GM18909 (cell line): ENCODE measurements at regions not wholly inside any gene's neighbourhood (a gene's known extent, or its start where the extent isn't known, plus 50 kb on each side); places are given as distances from the start of the nearest gene placed in this dataset.

Source experiments
- ATAC-seq: cut with Tn5 transposase; IDR thresholded peaks from one replicate; pipeline ENCODE4 v1.9.1; 2021; ENCODE audit warnings: mild to moderate bottlenecking; ENCODE audit not compliant: unreplicated experiment, poor library complexity

DNA sequence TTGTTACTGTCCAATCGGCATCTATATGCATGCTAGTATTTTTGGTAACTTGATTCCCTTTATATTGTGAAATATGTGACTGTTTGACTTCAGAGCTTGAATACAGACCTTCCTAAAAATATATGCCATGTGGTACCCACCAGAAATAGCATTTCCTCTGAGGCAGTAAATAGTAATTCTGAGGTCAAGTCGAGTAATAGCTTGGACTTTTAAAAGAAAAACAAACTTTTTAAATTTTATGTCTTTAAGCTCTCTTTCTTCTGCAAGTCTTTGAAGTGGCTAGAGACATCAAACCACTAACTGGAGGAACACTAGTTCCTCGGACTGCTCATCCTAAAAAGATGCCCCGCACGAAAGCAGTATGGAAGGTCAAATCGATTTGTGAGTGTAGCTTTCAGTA lies 396.8 kb upstream of the SLC14A2 start:
- no peak for ATAC-seq

DNA sequence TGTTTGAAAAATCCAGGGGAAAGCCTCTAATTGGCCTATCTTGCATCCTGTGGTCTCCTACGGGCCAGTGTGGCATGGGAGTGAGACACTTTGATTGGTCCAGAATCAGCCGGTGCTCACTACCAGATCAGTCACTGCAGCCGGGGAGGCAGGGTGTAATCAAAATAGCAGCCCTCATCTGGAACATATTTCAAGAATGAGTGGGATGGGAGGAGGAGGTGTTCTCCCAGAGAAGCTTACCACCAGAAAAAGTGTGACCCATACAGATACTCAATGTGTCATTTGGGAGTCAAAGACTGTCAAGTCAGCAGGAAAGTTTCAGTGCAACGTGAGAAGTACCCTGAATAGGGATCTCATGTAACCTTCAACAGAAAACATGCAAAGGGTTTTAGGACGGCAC lies 393.9 kb upstream of the SLC14A2 start:
- ATAC-seq = no peak

DNA sequence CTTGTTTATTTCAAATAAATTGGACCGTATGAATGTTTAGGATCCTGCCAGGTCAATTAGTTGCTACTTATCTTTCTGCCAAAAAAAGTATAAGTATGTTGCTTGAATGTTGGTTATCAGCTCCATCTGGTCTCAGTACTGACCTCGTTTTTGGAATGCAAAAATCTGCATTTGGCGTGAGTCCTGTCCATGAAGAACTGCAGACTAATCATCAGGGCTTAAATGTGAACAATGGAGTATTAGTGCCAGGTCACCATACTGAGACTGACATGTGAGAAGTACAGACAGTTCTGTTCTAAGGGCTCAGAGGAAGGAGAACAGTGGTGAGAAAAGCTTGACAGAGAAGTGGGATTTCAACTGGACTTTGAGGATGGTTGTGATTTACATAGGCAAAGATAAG lies 393.1 kb upstream of the SLC14A2 start:
- no peak for ATAC-seq

DNA sequence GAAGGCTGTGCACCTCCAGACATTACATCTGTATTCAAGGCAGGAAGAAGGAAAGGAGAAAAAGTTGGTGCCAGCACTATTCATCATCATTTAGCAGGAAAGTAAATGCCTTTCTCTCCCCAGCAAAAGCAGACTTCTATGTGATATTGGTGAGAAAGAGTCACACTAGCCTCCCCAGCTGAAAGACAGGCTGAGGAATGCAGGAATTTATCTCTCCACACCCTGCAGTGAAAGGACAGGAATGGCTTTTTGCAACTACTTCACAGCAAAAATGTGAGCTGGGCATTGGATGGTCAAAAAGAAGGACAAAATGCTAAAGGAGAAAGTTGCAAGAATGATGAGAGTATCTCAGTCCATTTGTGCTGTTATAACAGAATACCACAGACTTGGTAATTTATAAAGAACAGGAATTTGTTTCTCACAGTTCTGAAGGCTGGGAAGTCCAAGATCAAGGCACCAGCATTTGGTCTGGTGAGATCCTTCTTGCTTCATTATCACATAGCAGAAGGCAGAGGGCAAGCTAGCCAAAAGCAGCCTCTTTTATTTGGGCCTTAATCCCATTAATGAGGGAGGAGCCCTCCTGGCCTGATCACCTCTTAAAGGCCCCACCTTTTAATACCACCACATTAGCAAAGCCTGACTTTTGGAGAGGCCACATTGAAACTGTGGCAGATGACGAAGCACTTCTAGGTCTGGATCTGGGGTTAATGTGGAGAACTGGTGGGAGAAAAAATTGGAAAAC lies 388.1 kb upstream of the SLC14A2 start:
- ATAC-seq = no peak

DNA sequence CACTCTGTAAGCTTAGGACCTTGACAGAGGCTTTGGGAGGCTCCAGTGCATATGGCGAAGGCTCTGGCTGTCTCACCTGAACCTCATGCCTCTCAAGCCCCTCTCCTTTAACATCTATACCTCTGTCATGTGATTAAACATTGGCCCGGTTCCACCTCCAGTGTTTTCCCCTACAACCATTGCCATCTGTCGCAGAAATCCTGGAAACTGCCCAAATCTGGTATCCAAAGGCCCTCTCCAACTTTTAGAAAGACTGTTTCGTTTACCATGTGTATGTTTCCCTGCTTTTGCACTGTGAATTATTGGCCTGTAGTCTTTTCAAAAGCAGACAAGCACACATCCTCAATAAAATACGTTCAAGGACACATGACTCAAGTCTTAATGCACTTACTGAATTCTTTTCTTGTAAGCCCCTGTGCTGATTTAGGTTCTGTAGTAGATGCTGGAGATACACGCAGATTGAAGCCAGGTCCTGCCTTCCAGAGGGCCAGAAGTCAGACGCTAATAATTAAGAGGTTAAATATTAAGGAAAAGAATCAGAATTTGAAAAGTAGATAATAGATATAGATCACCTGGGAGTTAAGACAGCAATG lies 386.4 kb upstream of the SLC14A2 start:
- ATAC-seq = no peak

DNA sequence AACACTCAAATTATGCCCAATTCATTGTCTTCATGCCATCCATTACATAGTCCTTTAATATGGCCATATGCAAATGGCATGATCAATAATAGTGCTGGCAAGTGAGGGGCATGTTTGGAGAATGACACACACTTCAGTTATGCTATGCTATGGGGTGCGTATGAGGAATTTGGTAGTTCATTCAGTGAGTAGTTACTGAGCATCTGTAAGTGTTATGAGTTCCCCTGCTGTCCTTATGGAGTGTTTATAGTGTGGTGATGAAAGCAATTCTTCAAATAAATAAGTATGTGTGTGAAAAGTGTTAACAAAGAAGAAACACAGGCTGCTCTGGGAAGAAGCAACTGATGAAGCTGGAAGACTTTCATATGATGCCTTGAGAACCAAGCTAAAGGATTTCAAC lies 383.7 kb upstream of the SLC14A2 start:
- ATAC-seq = no peak

DNA sequence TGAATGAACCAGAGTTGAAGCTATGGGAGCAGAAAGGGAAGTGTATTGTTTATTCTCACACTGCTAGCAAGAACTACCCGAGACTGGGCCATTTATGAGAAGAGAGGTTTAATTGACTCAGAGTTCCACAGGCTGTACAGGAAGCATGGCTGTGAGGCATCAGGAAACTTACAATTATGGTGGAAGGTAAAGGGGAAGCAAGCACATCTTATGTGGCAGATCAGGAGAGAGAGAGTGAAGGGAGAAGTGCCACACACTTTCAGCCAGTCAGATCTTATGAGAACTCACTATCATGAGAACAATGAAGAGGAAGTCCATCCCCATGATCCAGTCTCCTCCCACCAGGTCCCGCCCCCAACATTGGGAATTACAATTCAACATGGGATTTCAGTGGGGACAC lies 383.2 kb upstream of the SLC14A2 start:
- no peak for ATAC-seq

DNA sequence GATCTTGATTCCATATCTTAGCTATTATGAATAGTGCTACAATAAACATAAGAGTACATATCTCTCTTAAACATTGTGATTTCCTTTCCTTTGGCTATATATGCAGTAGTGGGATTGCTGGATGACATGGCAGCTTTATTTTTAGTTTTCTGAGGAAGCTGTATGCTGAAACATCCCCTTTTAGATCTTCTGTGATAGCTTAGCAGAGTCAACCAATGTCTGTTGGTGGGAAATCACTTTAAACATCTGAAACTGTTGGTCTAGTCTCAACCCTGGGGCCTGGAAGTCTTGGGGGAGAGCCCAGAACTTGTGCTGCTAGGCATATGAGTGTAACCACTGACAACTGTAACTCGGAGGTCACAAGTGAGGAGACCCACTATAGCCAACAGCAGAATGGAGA lies 378.6 kb upstream of the SLC14A2 start:
- ATAC-seq = no peak

DNA sequence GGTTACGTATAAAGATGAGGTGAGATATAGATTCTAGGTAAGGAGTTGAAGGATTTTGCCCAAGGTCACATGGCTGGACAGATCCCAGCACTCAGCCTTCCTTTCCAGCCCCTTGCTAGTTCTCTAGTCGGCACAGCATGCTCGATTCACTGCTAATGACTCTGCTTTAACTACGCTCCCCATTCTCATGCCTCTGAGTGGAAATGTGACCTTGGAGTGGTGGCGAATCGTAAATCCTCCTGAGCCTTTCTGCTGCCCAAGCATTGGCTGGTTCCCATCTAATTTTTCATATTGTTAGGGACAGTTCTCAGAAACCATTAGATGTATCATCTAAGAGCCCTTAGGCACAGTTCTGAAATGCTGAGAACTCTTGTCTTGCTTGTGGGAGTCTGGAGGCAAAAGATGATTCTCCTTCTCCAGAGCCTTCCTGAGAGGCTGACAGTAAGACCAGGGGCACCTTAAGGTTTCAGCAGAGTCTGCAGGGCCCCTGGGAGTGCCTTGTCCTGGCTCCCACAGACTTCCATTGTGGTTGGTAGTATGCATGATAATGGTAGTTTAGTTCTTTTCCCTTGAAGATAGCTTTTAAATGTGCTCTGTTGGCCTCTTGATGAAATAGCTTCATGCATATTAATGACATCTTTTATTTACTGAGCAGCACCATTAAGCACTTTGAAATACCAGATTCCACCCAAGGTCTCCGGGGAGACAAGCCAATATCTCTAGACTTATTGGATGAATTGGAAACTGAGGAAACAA lies 377.8 kb upstream of the SLC14A2 start:
- no peak for ATAC-seq

DNA sequence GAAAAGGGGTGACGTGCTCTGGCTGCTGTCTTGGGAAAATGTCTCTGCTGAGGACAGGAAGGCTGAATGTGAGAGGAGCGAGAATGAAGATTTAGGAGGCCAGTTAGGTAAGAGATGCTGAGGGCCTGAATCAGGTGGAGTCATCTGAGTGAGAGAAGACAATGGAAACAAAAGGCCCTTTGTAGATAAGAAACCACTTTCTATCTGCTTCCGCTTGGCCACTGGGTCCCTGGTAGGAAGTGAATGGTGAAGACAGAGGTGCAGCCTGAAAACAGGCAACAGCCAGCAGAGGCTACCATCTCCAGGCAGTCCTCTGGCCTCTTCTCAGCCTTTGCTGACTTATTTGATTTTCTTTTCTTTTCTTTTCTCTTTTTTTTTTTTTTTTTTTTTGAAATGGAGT lies 374.0 kb upstream of the SLC14A2 start:
- ATAC-seq = no peak

DNA sequence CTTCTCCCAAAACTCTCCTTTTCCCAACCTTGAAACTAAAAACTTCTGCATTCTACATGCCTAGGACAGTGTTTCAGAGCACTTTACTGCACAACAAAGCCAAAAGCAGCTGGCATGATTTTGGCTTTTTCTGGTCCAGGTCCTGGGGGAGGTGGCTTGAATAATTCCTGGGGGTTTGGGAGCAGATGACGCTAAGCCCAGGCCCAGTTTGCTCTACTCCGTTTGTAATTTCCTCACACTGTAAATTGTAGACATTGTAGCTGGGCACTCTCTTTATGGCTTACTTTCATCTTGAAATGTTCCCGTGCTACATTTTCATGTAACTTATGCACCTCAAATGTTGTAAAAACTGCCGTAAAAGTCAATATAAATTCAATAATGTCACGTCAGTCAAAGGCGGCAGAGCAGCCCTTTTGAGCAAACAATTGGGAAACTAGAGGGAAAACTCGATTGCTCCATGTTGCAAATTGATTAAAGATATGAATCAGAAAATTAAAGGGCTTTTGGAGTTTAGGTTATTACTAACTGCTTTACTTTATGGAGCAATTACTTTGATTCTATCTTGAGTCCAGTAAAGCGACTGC lies 373.2 kb upstream of the SLC14A2 start:
- ATAC-seq = no peak

DNA sequence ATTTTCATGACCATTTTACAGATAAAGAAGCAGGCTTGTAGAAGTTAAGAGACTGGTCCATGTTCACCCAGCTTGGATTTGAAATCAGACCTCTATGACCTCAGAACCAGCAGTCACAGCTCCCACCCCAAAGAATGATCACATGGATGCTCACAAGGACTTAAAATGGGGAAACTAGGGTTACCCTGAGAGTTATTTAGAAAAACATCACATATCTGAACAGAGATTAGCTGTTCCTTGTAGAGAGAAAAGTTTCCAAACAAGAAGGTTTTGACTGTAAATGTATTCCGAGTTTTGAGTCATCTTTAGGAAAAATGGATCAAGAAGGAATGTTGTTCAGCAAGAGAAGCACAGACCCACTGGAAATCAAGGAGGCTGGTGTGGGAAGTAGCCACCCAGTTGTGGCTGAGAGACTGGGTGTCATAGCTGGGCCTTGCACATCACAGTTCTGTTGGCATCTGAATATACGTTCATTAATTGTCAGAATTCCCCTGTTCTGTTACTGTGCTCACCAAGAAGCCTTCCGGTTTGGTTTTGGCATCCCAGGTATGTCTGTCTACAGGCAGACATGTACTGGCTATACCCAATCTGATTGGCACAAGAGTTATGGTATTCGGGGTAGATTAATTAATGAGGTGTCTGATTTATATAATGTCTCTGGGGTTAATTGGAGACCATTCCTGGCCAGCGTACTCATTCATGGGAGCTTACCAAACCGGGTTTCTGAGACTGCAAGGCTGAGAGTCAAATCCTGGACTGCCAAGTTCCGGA lies 371.8 kb upstream of the SLC14A2 start:
- ATAC-seq = no peak

DNA sequence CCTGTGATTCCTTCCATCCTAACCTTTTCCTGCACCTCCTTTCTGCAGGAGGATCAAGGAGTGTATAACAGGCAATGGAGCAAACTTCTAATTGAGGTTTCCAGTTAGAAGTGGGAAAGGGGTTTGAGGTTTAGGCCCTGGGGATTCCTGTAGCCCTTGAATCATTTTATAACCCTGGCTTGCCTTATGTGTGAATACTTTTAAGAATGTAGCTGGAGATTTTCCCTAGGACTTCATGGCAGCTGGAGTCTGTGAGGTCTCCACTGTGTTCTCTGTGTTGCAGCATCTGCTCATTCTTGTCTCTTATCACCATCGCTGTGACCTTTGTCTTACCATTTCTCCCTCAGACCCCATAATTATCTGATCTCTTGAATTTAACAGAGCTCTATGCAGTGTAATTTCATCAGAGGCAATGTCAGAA lies 370.2 kb upstream of the SLC14A2 start:
- no peak for ATAC-seq

DNA sequence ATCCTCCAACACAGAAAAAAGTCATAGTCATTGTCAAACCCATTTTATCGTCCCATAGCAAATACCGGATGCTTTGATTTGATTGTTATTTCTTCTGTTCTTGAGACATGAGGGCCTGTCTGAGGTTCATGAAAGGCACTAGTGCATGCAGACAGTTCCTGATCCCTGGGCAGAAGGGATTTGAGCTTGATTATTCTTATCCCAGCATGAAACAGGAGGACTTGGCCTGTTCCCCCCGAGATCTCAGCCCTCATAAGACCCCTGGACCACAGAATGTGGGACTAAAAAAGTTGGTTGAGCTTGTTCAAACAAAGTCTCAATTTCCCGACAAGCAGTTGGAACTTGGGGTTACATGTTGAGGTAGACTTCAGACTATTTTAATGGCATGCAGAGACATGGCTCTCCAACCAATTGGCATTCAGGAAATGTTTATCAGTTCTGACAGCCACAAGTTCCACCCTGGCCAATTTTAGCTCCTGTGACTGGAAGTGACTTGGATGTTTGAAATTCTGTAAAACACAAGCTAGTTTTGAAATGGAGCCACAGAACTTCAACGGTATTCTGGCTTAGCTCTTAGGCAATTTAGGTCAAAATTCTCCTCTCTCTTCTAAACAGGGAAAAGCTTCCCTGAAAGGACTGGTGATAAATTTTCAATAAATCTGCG lies 366.9 kb upstream of the SLC14A2 start:
- no peak for ATAC-seq

DNA sequence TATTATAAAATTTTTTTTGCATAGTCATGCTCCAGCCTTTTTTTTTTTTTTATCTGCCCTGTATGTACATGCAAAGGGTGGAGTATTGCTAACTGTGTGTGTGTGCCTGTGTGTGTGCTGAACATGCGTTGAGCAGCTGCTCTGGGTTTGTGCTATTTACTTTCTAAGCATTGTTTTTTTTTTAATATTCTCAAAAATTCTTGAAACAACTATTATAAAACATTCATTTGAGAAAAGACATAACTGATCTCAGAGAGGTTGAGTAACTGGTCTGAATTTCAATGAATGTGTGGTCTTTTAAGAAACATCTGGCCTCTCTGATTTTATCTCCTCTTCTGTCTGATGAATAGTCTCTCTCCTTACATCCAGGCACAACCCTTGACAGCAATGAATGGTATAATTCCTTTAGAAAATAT lies 366.0 kb upstream of the SLC14A2 start:
- no peak for ATAC-seq

DNA sequence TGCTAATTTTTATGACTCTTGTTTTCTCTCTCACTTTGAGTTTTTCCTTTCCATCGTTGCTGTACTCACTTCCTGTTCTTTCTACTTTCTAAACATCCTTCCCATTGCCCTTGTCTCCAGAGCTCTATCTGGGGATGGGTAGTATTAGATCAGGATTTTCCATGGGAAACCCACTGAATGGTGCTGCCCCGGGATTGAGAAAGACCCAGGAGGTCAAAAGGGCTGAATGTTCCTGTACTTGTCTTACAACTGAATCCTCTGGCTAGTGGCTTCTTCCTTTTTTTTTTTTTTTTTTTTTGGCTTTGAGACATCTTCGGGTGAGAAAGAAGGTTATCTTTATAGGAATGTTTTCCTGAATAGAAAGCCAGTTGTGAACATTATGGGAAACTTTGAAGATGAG lies 364.8 kb upstream of the SLC14A2 start:
- no peak for ATAC-seq

DNA sequence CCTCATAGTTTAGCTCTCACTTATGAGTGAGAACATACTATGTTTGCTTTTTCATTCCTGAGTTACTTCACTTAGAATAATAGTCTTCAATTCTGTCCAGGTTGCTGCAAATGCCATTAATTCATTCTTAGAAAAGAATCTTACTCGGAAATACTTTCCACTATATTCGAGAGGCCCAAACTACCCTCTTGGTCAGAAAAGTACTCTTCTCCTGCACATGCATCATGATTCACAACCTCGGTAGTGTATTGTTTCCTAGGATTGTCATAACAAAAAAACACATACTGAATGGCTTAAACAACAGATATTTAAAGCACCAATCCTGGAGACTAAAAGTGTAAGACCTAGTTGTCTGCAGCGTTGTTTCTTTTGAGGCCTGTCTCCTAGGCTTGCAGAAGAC lies 364.0 kb upstream of the SLC14A2 start:
- no peak for ATAC-seq

DNA sequence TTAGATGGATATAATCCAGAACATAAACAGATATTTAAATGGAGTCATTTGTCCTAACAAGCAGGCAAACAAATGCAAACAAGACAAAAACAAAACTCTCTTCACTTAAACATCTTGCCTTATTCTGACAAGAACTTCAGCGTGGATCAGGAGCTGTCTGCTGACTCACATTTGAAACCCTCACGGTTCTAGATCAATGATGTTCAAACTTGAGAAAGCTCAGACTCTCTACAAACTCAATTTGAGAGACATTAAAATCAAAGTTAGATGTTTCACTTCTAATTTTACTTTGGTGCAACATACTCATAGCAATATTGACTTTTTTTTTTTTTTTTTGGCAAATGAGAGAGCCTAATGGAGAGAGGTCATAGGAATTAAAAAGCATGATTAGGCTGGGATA lies 362.8 kb upstream of the SLC14A2 start:
- ATAC-seq = no peak

DNA sequence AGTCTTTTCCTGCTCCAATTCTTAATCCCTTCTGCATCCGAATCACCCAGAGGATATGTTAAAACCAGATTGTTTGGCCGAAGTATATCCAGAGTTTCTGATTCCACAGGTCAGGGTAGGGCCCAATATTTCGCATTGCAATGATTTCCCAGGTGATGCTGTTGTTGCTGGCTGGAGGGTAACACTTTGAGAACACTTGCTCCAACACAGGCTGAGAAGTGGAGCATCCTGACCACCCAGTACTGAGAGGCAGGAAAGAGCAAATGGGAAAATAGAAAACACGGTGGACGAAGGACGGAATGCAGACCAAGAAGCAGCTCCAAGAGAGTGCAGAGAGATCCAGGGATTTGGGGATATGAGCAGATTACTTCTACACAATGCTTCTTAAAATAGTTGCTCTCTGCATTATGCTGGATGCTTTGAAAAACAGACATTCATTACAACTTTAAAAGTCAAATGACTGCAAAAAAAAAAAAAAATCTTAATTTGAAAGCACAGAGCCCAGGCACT lies 362.2 kb upstream of the SLC14A2 start:
- ATAC-seq = no peak
